HG03175 (cell line): ENCODE measurements at regions not wholly inside any gene's neighbourhood (a gene's known extent, or its start where the extent isn't known, plus 50 kb on each side); places are given as distances from the start of the nearest gene placed in this dataset.
"Not testable (repeated sequence)": the region's sequence is repeated elsewhere in the genome, so short reads cannot be mapped to it uniquely, and the experiment has no call there.

Experiments used
- ATAC-seq: cut with Tn5 transposase; IDR thresholded peaks from one replicate; pipeline ENCODE4 v1.9.1; 2021; ENCODE audit warnings: mild to moderate bottlenecking, moderate library complexity; ENCODE audit not compliant: unreplicated experiment

DNA sequence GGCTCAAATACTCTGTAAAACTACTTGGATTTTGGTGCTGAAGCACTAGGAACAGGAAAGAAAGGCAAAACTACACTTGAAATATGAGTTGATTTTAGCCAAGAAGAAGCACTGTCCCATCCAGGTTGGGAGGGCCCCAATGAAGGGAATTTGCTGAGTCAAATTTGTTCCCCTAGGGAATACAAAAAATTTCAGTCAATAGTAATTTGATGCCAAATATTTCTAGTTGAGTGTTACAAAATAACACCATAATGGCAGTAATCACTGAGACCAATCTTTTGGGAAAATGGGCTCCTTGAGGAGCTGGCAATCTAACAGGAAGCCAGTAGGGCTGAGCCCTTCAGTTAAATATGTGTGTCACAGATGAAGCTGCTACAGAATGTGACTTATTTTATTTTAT lies 896.9 kb downstream of the DIPK2A start:
- ATAC-seq: no peak

DNA sequence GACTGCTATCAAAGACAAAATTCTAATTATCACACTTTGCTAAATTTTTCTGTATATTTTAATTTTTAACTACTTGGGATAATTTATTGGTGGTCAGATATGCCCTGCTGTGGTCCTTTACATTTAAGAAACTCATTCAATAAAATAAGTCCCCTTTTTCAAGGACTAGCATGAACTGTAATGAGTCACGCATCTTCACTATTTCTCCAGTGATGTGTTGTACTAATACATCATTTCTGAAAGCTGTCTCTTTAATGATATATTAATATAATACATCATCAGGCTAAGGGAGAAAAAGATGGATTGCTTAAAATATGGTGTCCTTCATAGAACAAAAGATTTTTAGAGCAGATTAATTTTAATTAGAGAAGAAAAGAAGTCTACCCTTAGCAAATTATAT lies 901.4 kb downstream of the DIPK2A start:
- ATAC-seq: no peak

DNA sequence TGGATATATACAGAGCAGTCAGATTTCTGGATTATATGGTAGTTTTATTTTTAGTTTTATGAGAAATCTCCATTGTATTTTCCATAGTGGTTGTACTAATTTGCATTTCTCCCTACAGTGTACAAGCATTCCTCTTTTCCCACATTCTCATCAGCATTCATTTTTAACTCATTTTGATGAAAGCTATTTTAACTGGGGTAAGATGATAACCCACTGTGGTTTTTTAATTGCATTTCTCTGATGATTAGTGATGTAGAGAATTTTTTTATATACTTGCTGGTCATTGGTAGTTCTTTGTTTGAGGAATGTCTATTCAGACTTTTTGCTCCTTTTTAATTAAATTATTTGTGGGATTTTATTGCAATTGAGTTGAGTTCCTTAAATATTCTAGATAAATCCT lies 903.6 kb downstream of the DIPK2A start:
- ATAC-seq: no peak

DNA sequence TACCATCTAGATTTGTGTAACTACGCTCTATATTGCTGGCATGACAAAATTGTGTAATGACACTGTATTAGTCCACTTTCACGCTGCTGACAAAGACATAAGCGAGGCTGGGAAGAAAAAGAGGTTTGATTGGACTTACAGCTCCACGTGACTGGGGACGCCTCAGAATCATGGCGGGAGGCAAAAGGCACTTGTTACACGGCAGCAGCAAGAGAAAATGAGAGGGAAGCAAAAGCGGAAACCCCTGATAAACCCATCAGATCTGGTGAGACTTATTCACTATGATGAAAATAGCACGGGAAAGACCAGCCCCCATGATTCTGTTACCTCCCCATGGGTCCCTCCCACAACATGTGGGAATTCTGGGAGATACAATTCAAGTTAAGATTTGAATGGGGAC lies 905.7 kb downstream of the DIPK2A start:
- no peak for ATAC-seq

DNA sequence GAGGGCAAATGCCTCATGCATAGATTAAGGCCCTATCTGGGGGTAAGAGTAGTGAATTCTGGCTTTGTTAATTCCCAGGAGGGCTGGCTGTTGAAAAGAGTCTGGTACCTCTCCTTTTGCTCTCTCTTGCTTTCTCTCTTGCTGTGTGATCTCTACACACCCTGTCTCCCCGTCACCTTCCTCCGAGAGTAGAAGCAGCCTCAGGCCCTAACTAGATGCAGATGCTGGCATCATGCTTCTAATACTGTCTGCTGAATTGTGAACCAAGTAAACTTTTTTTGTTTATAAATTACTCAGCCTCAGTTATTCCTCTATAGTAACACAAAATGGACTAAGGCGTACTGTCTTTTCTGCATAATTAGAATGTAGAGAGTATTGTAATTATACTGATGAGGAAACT lies 908.1 kb downstream of the DIPK2A start:
- ATAC-seq: no peak

DNA sequence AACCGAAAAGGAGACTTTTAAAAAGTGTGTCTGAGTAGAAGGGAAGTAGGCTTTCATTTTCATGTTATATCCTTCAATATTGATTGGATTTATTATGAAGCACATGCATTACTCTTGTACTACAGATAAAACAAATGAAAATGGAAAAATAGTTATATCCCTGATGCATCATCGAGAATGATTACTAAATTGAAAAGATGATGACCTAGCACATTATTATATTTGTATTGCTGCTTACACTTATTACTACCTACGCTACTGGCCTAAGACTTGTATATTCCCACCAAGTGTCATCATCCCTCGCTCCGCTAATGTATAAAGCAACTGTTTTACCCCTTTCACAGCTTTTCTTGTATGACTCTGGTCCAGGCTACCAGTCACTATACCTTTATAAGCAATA lies 922.4 kb downstream of the DIPK2A start:
- no peak for ATAC-seq

DNA sequence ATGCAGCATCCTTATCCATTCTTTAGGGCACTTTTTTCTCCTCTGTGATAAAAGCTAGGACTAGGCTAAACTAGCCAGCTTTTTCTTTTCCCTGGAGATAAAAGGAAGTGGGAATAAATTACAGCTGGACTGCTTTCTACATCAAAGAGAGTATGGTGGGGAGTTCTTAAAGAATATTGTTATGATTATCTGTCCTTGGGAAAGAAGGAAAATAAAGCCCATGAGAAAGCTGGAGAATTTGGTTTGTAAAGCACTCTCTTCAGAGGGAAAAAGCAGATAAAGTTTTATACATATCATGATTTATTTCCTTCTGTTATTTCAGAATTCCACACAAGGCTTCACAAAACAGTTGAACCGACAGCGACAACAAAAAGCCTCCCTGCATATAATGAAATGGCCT lies 923.0 kb downstream of the DIPK2A start:
- no peak for ATAC-seq

DNA sequence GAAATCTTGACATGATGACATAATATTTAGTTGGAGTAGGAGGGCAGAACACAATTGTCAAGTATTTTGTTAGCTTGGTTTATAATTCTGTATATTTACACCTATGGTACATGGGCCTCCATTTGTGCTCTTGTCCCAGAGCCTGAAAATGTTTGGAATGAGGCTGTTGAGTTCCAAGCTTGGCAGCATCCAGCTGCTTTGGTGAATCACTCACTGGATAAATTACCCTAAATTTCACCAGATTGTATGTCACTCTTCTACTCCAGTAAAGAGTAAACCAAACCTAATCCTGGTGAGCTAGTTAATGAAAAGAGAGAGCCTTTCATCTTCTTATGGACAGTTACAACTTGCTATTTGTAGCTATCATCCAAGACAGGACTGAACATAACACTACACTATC lies 928.7 kb downstream of the DIPK2A start:
- no peak for ATAC-seq

DNA sequence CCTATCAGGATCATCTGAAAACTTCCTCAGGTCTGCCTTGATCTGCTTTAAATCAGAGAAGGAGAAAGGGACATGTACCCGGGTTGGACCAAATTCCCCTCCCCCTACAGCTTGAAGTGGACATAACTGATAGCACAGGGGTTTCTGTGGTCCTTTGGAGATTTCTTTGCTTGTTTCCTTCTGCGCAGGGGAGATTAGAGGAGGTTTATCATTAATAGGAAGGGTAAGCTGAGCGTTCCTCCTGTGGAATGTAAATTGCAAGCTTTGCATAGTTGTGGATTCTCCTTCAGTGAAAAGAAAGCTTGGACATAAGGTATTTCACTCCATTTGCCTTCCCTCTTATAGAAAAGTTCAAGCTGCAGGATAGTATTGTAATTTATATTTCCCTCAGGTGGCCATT lies 936.0 kb downstream of the DIPK2A start:
- not testable (repeated sequence) for ATAC-seq

DNA sequence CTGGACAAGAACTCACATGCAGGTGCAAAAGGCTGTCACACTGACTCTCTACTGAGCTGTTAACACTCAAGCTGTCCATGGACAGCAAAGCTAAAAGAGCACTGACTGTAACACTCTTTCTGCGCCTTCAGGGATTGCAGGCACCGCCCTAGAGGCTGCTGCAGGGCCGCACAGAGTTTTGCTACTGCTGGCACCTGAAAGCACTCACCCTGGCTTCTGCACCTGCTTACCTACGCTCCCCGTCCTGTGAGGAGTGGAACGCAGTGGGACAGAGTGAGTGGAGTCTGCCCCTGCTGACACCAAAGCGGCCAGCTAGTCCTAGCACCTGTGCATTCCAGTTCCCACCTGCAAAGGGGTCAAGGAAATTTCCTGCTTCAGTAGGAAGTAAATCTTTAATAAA lies 941.3 kb downstream of the DIPK2A start:
- no peak for ATAC-seq

DNA sequence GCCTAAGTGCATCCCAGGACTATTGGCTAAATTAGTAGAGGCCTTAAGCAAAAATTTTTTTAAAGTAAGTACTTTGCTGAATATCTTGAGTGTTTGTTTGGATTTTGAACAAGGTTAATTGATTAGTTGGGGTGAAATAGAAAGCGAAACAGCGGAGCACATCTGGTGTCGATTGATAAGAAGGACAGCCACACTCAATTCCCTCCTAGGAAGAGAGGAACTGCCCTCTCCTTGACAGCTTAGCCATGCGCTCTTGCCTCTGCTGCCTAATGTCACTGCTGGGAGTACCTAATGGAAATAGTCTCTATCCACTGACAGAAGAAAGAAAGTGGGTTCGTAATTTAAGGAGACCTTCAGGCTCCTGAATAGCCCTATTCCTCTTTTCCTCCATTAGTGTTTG lies 943.6 kb downstream of the DIPK2A start:
- no peak for ATAC-seq

DNA sequence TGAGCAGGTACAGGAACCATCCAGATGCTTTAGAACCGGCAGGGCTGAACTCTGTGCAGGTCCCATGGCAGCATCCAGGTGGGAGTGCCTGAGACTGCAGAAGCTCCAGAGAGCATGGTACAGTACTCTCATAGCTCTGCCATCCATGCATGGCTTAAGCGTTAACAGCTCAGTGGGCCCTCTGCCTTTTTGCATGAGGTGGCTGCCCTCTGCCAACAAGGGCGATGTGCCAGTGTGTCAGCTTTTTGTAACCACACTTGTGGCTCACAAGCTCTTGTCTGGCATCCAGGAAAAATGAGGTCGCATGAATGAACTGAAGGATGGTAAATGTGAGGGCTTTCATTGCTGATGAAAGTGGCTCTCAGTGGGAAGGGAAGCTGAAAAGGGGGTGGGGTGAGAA lies 950.1 kb downstream of the DIPK2A start:
- no peak for ATAC-seq

DNA sequence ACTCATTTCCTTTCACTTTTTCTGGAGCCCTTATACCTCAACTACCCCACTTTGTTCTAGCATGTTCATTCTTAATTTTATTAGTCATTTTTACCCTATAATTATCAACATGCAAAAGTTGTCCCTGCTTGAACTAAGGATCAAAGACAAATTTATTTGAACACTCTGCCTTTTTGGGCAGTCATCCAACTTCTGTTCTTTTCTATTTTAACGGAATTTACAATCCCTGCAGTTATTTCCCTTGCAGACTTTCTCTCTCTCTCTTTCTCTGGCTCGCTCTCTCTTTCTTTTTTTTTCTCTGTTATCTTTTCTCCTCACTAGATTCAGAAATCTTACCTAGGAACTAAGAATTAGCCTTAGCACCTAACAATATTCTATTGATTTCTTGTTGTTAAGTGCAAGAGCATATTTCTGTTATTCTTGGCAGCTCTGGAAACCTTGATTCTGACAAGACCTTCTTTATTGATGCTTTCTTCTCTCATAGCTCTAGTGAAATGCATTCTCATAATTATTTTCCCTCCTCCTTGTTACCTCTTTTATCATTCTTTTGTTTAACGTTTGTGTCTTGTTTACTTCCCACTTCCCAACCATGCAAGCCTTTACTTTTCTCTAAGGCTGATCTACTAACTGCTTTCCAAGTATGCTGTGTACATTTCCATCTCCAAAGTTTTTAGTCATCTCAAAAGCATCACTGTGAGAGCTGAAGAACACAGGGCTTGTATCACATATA lies 951.6 kb downstream of the DIPK2A start:
- ATAC-seq: no peak

DNA sequence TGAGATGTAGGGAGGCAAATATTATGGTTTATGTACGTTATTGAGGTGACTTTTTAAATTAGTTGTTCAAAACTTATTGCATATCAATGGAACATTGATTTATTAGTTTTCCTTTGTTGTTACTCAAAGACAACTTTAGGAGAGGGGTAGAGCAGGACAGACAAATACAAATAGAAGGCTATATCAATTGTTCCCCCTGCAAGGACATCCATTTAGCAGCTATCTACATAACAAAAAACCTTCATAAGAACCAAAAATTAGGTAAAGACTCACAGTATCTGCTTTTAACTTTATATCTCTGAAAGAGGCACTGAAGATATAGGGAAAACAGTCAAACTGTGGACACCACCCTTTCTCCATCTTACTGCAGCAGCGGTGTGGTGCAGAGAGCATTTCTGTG lies 958.8 kb downstream of the DIPK2A start:
- no peak for ATAC-seq

DNA sequence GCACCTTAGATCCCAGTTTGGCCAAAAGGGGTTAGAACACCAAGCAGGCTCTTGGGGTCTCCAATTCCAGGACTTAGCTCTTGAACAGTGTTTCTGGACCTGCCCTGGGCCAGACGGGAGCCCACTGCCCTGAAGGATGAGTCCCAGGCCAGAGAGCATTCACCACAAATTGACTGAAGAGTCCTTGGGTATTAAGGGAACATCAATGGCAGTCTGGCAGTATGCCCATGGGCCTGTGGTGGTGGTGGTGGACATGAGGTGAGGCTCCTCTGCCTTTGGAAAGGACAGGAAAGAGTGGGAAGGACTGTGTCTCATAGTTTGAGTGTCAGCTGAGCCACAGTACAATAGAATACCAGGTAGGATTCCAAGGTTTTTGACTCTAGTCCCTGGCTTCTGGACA lies 960.0 kb downstream of the DIPK2A start:
- no peak for ATAC-seq

DNA sequence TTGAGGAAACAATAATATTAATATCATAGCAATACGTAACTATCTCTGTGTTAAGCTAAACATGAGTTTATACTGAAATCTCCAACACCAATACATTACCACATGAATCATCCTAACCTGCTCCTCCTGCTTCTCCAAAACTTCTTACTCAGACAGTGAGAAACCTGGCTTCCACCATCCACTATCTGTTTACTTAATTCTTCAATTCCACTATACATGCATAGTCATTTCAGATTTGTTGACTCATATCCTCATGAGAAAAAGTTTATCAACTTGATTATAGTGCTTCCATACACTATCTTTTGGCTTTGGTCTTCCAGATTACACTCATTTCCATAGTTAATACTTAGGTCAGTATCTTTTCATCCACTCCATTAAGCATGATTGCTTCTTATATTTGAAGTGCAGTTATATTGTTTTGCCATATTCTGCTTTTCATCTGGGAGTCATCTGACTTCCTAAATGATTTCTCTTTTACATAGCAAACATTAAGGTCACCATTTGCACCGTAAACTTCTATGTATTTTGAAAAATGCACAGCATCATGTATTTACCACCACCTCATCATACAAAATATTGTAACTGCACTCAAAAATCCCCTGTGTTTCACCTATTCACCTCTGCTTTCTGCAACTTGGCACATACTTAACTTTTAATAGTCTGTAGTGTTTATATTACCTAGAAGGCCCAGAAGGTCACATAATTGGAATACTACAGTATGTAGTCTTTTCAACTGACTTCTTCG lies 970.6 kb downstream of the DIPK2A start:
- no peak for ATAC-seq

DNA sequence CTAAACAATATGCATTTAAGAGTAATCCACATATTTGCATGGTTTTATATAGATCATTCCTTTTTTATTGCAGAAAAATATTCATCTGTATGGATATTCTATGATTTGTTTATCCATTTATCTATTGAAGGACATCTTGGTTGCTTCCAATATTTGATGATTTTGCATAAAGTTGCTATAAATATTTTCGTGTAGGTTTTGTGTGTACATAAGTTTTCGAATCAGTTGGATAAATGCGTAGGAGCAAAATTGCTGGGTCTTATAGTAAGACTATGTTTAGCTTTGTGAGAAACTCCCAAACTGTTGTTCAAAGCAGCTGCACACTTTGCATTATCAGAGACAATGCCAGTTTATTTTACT lies 971.2 kb downstream of the DIPK2A start:
- no peak for ATAC-seq

DNA sequence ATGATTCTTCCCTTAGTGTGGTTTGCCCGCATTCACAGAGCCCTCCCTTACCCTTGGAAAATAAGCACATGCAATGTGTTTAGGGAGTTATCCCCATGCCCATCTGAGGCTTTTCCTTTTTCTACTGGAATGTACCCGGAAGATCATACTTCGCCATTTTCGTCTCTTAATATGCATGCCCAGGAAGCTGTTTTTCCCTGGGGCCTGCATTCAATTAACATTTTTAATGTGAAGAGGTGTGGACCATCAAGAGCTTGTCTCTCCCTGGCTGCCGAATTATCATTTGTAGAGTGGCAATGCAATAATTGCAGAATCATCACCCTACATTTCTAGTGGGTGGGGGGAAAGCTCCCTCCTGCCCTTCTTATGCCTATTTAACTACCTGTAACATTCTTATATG lies 976.3 kb downstream of the DIPK2A start:
- no peak for ATAC-seq

DNA sequence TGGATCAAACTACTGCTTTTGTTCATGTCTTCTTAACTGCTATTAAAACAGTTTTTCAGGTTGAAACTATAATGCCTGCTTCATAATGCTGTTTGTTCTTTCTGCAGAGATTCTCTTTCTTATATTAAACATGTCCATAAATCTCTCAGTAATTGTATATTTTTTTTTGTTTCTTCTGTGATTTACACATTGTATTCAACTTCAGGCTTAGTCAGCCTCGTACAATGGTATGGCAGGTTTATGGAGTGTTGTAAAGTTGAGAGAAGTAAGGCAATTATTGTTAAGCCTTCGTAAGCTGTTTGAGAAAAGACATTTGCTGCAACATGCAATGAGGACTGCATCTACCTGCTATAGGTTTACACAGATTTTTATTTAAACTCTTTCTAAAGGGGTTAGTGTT lies 977.1 kb downstream of the DIPK2A start:
- ATAC-seq: no peak

DNA sequence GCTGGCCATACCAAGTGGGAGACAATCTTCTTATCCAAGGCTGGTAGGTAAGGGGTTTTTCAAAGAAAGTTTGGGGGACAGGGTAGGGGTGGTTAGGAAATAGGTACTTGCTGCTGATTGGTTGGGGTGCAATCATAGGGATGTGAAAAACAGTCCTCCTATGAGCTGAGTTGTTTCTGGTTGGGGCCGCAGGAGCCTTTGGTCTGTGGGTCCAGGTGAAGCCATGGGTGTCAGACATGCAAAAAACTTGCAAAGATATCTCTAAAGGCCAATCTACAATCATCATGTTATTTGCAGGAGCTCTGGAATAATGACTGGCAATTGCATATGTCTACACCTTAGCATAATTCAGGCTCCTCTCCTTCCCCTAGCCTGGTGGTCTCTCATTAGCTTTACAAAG lies 982.3 kb downstream of the DIPK2A start:
- ATAC-seq: no peak

DNA sequence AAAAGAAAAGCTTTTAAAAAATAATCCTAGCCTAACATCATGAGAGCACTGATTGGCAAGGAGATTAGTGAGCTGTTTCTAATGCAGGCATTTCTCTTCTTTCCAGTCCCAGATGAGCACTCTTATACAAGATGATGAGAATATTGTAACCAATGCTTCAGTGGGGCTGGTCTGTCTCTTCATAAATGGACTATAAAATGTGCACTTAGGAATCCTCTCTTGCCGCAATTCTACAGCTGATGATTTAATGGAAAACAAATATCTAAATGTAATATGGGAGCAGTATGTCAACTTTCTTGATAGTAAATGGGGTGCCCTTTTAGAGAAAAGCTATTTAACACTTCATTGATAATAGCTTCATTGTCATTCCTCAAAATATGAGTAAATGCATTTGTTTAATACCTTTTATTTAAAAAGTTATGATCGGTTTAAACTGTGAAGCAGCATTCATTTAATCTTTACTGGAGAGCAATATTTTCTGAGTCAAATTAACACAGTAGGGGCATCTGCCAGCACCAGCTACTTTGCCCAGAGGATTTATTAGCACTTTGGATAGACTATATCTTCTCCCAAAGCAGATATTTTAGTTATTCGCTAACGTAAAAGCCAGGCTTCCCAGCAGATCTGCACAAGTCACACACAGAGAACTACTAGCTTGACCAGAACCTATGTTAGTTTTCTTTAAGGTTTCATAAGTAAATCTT lies 985.9 kb downstream of the DIPK2A start:
- ATAC-seq: no peak

DNA sequence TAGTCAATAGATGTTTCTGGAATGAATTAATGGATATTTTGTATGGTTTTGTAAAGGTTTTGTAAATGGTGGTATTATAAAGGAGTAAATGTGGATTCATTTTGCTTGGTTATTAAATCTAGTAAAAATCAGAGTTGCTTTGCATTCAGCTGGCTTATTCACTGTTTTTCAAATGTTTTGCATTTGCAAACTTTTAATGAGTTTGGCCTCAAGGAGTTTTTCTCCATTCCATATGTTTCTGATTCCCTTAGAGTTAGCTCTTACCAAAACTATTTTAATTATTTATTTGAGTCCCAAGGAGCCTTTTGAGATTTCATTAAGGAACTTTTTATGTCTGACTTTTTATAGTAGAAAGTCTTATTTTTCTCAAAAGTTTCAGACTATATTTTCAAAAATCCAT lies 992.2 kb downstream of the DIPK2A start:
- ATAC-seq: no peak
